CD8-positive, alpha-beta memory T cell (primary cell): ENCODE measurements at regions not wholly inside any gene's neighbourhood (a gene's known extent, or its start where the extent isn't known, plus 50 kb on each side); places are given as distances from the start of the nearest gene placed in this dataset.
"Not testable (repeated sequence)": the region's sequence is repeated elsewhere in the genome, so short reads cannot be mapped to it uniquely, and the experiment has no call there.

Experiments
- CTCF ChIA-PET: fragments of 350-600 bp; sonication (Branson Sonifier 250); formaldehyde crosslinking; loops from one replicate; lab custom pipeline; 2021; ENCODE audit warnings: antibody characterized with exemption; lab: Charles Lee
- POLR2A ChIA-PET: fragments of 350-600 bp; sonication (Branson Sonifier 250); formaldehyde crosslinking; loops from one replicate; lab custom pipeline; 2021; ENCODE audit warnings: antibody characterized with exemption; lab: Charles Lee
- DNase-seq, 5 donors: peaks; one replicate each; pipeline versions ENCODE4 v3.0.0 to v3.0.0-alpha.2; 2020 to 2022; ENCODE audit warnings: mixed read lengths in 1 of 5
- H3K27ac ChIP-seq: one replicate; pipeline ENCODE4 v1.7.0; 2013; ENCODE audit warnings: low read depth, mild to moderate bottlenecking, low read length, moderate library complexity
- H3K27me3 ChIP-seq: 2 replicates; pipeline ENCODE4 v1.7.0; 2013; ENCODE audit warnings: low read length, mild to moderate bottlenecking; ENCODE audit not compliant: insufficient read depth, poor library complexity, severe bottlenecking
- H3K36me3 ChIP-seq: 2 replicates; pipeline ENCODE4 v1.7.0; 2013; ENCODE audit warnings: mild to moderate bottlenecking, low read length, moderate library complexity; ENCODE audit not compliant: insufficient read depth
- H3K4me1 ChIP-seq: 2 replicates; pipeline ENCODE4 v1.7.0; 2013; ENCODE audit warnings: mild to moderate bottlenecking, low read length, moderate library complexity; ENCODE audit not compliant: insufficient read depth
- H3K4me3 ChIP-seq: 2 replicates; pipeline ENCODE4 v1.7.0; 2013; ENCODE audit warnings: mild to moderate bottlenecking, low read length
- H3K9me3 ChIP-seq: 2 replicates; pipeline ENCODE4 v1.7.0; 2013; ENCODE audit warnings: mild to moderate bottlenecking, low read length
- H3K27ac Mint-ChIP-seq, 8 donors: one replicate each; pipeline ENCODE4 v1.8.0; 2020 to 2021; ENCODE audit warnings: mixed read lengths in 8 of 8, mild to moderate bottlenecking in 6 of 8, inconsistent platforms in 3 of 8, moderate library complexity in 3 of 8
- H3K27me3 Mint-ChIP-seq, 2 donors: one replicate each; pipeline ENCODE4 v1.8.0; 2020 to 2021; ENCODE audit warnings: mixed read lengths in 2 of 2, mild to moderate bottlenecking in 1 of 2, moderate library complexity in 1 of 2
- H3K36me3 Mint-ChIP-seq, 3 donors: one replicate each; pipeline ENCODE4 v1.8.0; 2020 to 2021; ENCODE audit warnings: mixed read lengths in 3 of 3, inconsistent platforms in 1 of 3, mild to moderate bottlenecking in 1 of 3
- H3K4me1 Mint-ChIP-seq, 3 donors: one replicate each; pipeline ENCODE4 v1.8.0; 2020 to 2021; ENCODE audit warnings: mixed read lengths in 3 of 3, inconsistent platforms in 1 of 3, mild to moderate bottlenecking in 1 of 3
- H3K4me3 Mint-ChIP-seq, 7 donors: one replicate each; pipeline ENCODE4 v1.8.0; 2020 to 2021; ENCODE audit warnings: mixed read lengths in 7 of 7, mild to moderate bottlenecking in 6 of 7, moderate library complexity in 4 of 7, inconsistent platforms in 2 of 7
- H3K9me3 Mint-ChIP-seq, 5 donors: one replicate each; pipeline ENCODE4 v1.8.0; 2020 to 2022; ENCODE audit warnings: mixed read lengths in 5 of 5, mild to moderate bottlenecking in 3 of 5, moderate library complexity in 2 of 5, inconsistent platforms in 1 of 5

- H3K4me3 Mint-ChIP-seq = no peak overlapping the region
- peaks cover 2 to 27% (median 7%) of the 10 kb centered on the region in 5 donors for H3K9me3 Mint-ChIP-seq
- H3K27ac Mint-ChIP-seq = no peak overlapping the region
- no peak overlapping the region for H3K4me3 ChIP-seq
- no peaks in the 10 kb centered on the region for H3K36me3 ChIP-seq
- H3K27ac ChIP-seq = no peak overlapping the region
- no peaks in the 10 kb centered on the region for H3K4me1 ChIP-seq
- H3K9me3 ChIP-seq = no peaks in the 10 kb centered on the region
- no peaks in the 10 kb centered on the region for H3K4me1 Mint-ChIP-seq
- no peaks in the 10 kb centered on the region for H3K36me3 Mint-ChIP-seq
- no peaks in the 10 kb centered on the region for H3K27me3 ChIP-seq
- no peaks in the 10 kb centered on the region for H3K27me3 Mint-ChIP-seq
- CTCF ChIA-PET = no interaction called here
- POLR2A ChIA-PET = no interaction called here
- DNase-seq = no peak
These were observed 291.5 kb upstream of the GALNTL6 start for GRCh38 chr4:171521726-171522125.

- no peaks in the 10 kb centered on the region for H3K27me3 Mint-ChIP-seq
- H3K4me1 Mint-ChIP-seq = no peaks in the 10 kb centered on the region
- H3K36me3 Mint-ChIP-seq = no peaks in the 10 kb centered on the region
- POLR2A ChIA-PET = no interaction called here
- H3K36me3 ChIP-seq = no peaks in the 10 kb centered on the region
- no peak for DNase-seq
- no peaks in the 10 kb centered on the region for H3K27me3 ChIP-seq
- no peak overlapping the region for H3K27ac ChIP-seq
- no peak overlapping the region for H3K4me3 Mint-ChIP-seq
- H3K4me1 ChIP-seq = no peaks in the 10 kb centered on the region
- no peak overlapping the region for H3K4me3 ChIP-seq
- CTCF ChIA-PET = no interaction called here
- peaks cover 2 to 21% (median 5%) of the 10 kb centered on the region in 5 donors for H3K9me3 Mint-ChIP-seq
- no peak overlapping the region for H3K27ac Mint-ChIP-seq
- H3K9me3 ChIP-seq = no peaks in the 10 kb centered on the region
These were observed 293.7 kb upstream of the GALNTL6 start for GRCh38 chr4:171519457-171519856.

GRCh38 chr4:171517883-171518282 is 295.3 kb upstream of the GALNTL6 start:
- Histone ChIP-seq H3K4me3 (no peak overlapping the region), H3K4me1 (no peaks in the 10 kb centered on the region), H3K36me3 (no peaks in the 10 kb centered on the region), H3K27ac (no peak overlapping the region), H3K9me3 (no peaks in the 10 kb centered on the region), H3K27me3 (no peaks in the 10 kb centered on the region)
- Mint-ChIP-seq H3K4me1 (no peaks in the 10 kb centered on the region), H3K9me3 (peaks cover 2 to 27% (median 6%) of the 10 kb centered on the region in 5 donors), H3K4me3 (no peak overlapping the region), H3K27ac (no peak overlapping the region), H3K36me3 (no peaks in the 10 kb centered on the region), H3K27me3 (no peaks in the 10 kb centered on the region)
- CTCF ChIA-PET = no interaction called here
- POLR2A ChIA-PET = no interaction called here
- no peak for DNase-seq

- CTCF ChIA-PET = no interaction called here
- no peak overlapping the region for H3K27ac Mint-ChIP-seq
These were observed 296.5 kb upstream of the GALNTL6 start for GRCh38 chr4:171516694-171517093.

GRCh38 chr4:171484681-171485080 is 328.5 kb upstream of the GALNTL6 start:
- no peaks in the 10 kb centered on the region for H3K4me1 ChIP-seq
- CTCF ChIA-PET = no interaction called here
- POLR2A ChIA-PET = no interaction called here
- no peak overlapping the region for H3K4me3 ChIP-seq
- Mint-ChIP-seq H3K36me3 (no peaks in the 10 kb centered on the region), H3K9me3 (peaks cover 7 to 22% (median 9%) of the 10 kb centered on the region in 5 donors), H3K4me1 (no peaks in the 10 kb centered on the region), H3K27me3 (no peaks in the 10 kb centered on the region), H3K4me3 (no peak overlapping the region), H3K27ac (no peak overlapping the region)
- H3K27me3 ChIP-seq = no peaks in the 10 kb centered on the region
- H3K27ac ChIP-seq = no peak overlapping the region
- DNase-seq = no peak
- H3K36me3 ChIP-seq = no peaks in the 10 kb centered on the region
- H3K9me3 ChIP-seq = no peaks in the 10 kb centered on the region

More at GRCh38 chr4:171516694-171517093, 296.5 kb upstream of the GALNTL6 start:
- Histone ChIP-seq H3K27me3 (no peaks in the 10 kb centered on the region), H3K9me3 (no peaks in the 10 kb centered on the region), H3K27ac (no peak overlapping the region), H3K4me1 (no peaks in the 10 kb centered on the region), H3K4me3 (no peak overlapping the region), H3K36me3 (no peaks in the 10 kb centered on the region)
- H3K27me3 Mint-ChIP-seq = no peaks in the 10 kb centered on the region
- POLR2A ChIA-PET = no interaction called here
- no peaks in the 10 kb centered on the region for H3K36me3 Mint-ChIP-seq
- no peak overlapping the region for H3K4me3 Mint-ChIP-seq
- H3K9me3 Mint-ChIP-seq = peaks cover 2 to 31% (median 9%) of the 10 kb centered on the region in 5 donors
- H3K4me1 Mint-ChIP-seq = no peaks in the 10 kb centered on the region
- no peak for DNase-seq

- no peak overlapping the region for H3K4me3 ChIP-seq
- Mint-ChIP-seq H3K27ac (peak overlapping the region in 1 of 8 donors; percentile 27), H3K36me3 (no peaks in the 10 kb centered on the region), H3K4me3 (no peak overlapping the region), H3K4me1 (no peaks in the 10 kb centered on the region), H3K9me3 (peaks cover 5 to 19% (median 8%) of the 10 kb centered on the region in 5 donors), H3K27me3 (no peaks in the 10 kb centered on the region)
- no peak overlapping the region for H3K27ac ChIP-seq
- no peaks in the 10 kb centered on the region for H3K27me3 ChIP-seq
- no peak for DNase-seq
- no peaks in the 10 kb centered on the region for H3K9me3 ChIP-seq
- CTCF ChIA-PET = no interaction called here
- no peaks in the 10 kb centered on the region for H3K36me3 ChIP-seq
- no peaks in the 10 kb centered on the region for H3K4me1 ChIP-seq
- POLR2A ChIA-PET = no interaction called here
These were observed 335.0 kb upstream of the GALNTL6 start for GRCh38 chr4:171478181-171478580.

- H3K4me3 Mint-ChIP-seq, H3K4me1 ChIP-seq, DNase-seq, H3K27ac Mint-ChIP-seq, H3K36me3 Mint-ChIP-seq, H3K36me3 ChIP-seq, CTCF ChIA-PET, H3K27me3 Mint-ChIP-seq, H3K27ac ChIP-seq, H3K27me3 ChIP-seq, H3K4me3 ChIP-seq, H3K9me3 ChIP-seq, H3K4me1 Mint-ChIP-seq, POLR2A ChIA-PET: not testable (repeated sequence)
- peaks cover 5 to 15% (median 8%) of the 10 kb centered on the region in 5 donors for H3K9me3 Mint-ChIP-seq
These were observed 338.1 kb upstream of the GALNTL6 start for GRCh38 chr4:171475111-171475510.

- Histone ChIP-seq H3K9me3 (no peaks in the 10 kb centered on the region), H3K36me3 (no peaks in the 10 kb centered on the region), H3K4me3 (no peak overlapping the region), H3K4me1 (no peaks in the 10 kb centered on the region), H3K27me3 (no peaks in the 10 kb centered on the region), H3K27ac (no peak overlapping the region)
- Mint-ChIP-seq H3K9me3 (peaks cover 5 to 10% (median 9%) of the 10 kb centered on the region in 5 donors), H3K4me1 (no peaks in the 10 kb centered on the region), H3K36me3 (no peaks in the 10 kb centered on the region), H3K4me3 (no peak overlapping the region), H3K27me3 (no peaks in the 10 kb centered on the region), H3K27ac (no peak overlapping the region)
- no peak for DNase-seq
- CTCF ChIA-PET = no interaction called here
- POLR2A ChIA-PET = no interaction called here
These were observed 340.0 kb upstream of the GALNTL6 start for GRCh38 chr4:171473155-171473554.

GRCh38 chr4:171472230-171472629 is 341.0 kb upstream of the GALNTL6 start:
- ChIA-PET POLR2A (no interaction called here), CTCF (no interaction called here)
- Mint-ChIP-seq H3K4me3 (no peak overlapping the region), H3K36me3 (no peaks in the 10 kb centered on the region), H3K4me1 (no peaks in the 10 kb centered on the region), H3K27ac (no peak overlapping the region), H3K27me3 (no peaks in the 10 kb centered on the region), H3K9me3 (peaks cover 4 to 14% (median 9%) of the 10 kb centered on the region in 5 donors)
- no peak for DNase-seq
- H3K27me3 ChIP-seq = no peaks in the 10 kb centered on the region
- no peak overlapping the region for H3K27ac ChIP-seq
- no peaks in the 10 kb centered on the region for H3K36me3 ChIP-seq
- no peaks in the 10 kb centered on the region for H3K4me1 ChIP-seq
- no peak overlapping the region for H3K4me3 ChIP-seq
- no peaks in the 10 kb centered on the region for H3K9me3 ChIP-seq
